HUES6 (cell line): ENCODE measurements at regions not wholly inside any gene's neighbourhood (a gene's known extent, or its start where the extent isn't known, plus 50 kb on each side); places are given as distances from the start of the nearest gene placed in this dataset.
"Not testable (repeated sequence)": the region's sequence is repeated elsewhere in the genome, so short reads cannot be mapped to it uniquely, and the experiment has no call there.

ENCODE experiments used
- H3K27ac ChIP-seq: 2 replicates; pipeline ENCODE4 v1.7.0; 2013; ENCODE audit warnings: low read depth, mild to moderate bottlenecking, low read length, inconsistent platforms
- H3K27me3 ChIP-seq: 2 replicates; pipeline ENCODE4 v1.6.1; 2013; ENCODE audit warnings: low read length; ENCODE audit not compliant: control insufficient read depth, insufficient read depth
- H3K36me3 ChIP-seq: 2 replicates; pipeline ENCODE4 v1.6.1; 2013; ENCODE audit warnings: low read length; ENCODE audit not compliant: control insufficient read depth, insufficient read depth
- H3K4me1 ChIP-seq: 2 replicates; pipeline ENCODE4 v1.6.1; 2013; ENCODE audit warnings: low read length; ENCODE audit not compliant: control insufficient read depth, insufficient read depth
- H3K4me3 ChIP-seq: 2 replicates; pipeline ENCODE4 v1.5.1; 2013; ENCODE audit warnings: low read depth, low read length
- H3K9ac ChIP-seq: one replicate; pipeline ENCODE4 v1.6.1; 2013; ENCODE audit warnings: mild to moderate bottlenecking, low read length
- H3K9me3 ChIP-seq: 2 replicates; pipeline ENCODE4 v1.6.1; 2013; ENCODE audit warnings: low read depth, low read length; ENCODE audit not compliant: control insufficient read depth, insufficient read depth

- Histone ChIP-seq H3K27me3 (no peaks in the 10 kb centered on the region; the same call in 1 of the 2 replicates), H3K36me3 (no peaks in the 10 kb centered on the region), H3K4me3 (no peak overlapping the region), H3K9ac (no peak overlapping the region), H3K27ac (no peak overlapping the region), H3K9me3 (no peaks in the 10 kb centered on the region), H3K4me1 (peaks cover 20% of the 10 kb centered on the region)
Measured at GRCh38 chr17:27944546-27945332, 51.6 kb upstream of the LYRM9 start.

- H3K27ac ChIP-seq, result no peak overlapping the region
- H3K9ac ChIP-seq, result no peak overlapping the region
- no peaks in the 10 kb centered on the region; the same call in 1 of the 2 replicates for H3K27me3 ChIP-seq
- H3K4me3 ChIP-seq, result no peak overlapping the region
- H3K36me3 ChIP-seq, result no peaks in the 10 kb centered on the region
- no peaks in the 10 kb centered on the region for H3K9me3 ChIP-seq
- peaks cover 14% of the 10 kb centered on the region for H3K4me1 ChIP-seq
Measured at GRCh38 chr17:27945333-27945616, 52.1 kb upstream of the LYRM9 start.

- no peak overlapping the region for H3K9ac ChIP-seq
- H3K4me1 ChIP-seq, result peaks cover 10% of the 10 kb centered on the region
- no peaks in the 10 kb centered on the region; the same call in 1 of the 2 replicates for H3K27me3 ChIP-seq
- H3K27ac ChIP-seq, result no peak overlapping the region
- no peaks in the 10 kb centered on the region for H3K36me3 ChIP-seq
- H3K9me3 ChIP-seq, result no peaks in the 10 kb centered on the region
- H3K4me3 ChIP-seq, result no peak overlapping the region
Measured at GRCh38 chr17:27945953-27946352, 52.8 kb upstream of the LYRM9 start.

- H3K36me3 ChIP-seq, result no peaks in the 10 kb centered on the region
- H3K27ac ChIP-seq, result no peak overlapping the region
- no peaks in the 10 kb centered on the region; the same call in 1 of the 2 replicates for H3K27me3 ChIP-seq
- peaks cover 10% of the 10 kb centered on the region for H3K4me1 ChIP-seq
- no peak overlapping the region for H3K9ac ChIP-seq
- H3K9me3 ChIP-seq, result no peaks in the 10 kb centered on the region
- H3K4me3 ChIP-seq, result no peak overlapping the region
Measured at GRCh38 chr17:27946513-27946912, 53.3 kb upstream of the LYRM9 start.

- H3K9me3 ChIP-seq, result no peaks in the 10 kb centered on the region
Measured at GRCh38 chr17:27947005-27947406, 53.8 kb upstream of the LYRM9 start.

GRCh38 chr17:27949304-27949703 lies 56.1 kb upstream of the LYRM9 start:
- no peaks in the 10 kb centered on the region for H3K36me3 ChIP-seq
- H3K27ac ChIP-seq, result no peak overlapping the region
- H3K27me3 ChIP-seq, result no peaks in the 10 kb centered on the region; the same call in 1 of the 2 replicates
- no peak overlapping the region for H3K4me3 ChIP-seq
- H3K9ac ChIP-seq, result no peak overlapping the region
- peaks cover 15% of the 10 kb centered on the region for H3K4me1 ChIP-seq
- H3K9me3 ChIP-seq, result no peaks in the 10 kb centered on the region

More at GRCh38 chr17:27947005-27947406, 53.8 kb upstream of the LYRM9 start:
- H3K4me3 ChIP-seq, result no peak overlapping the region
- no peak overlapping the region for H3K9ac ChIP-seq
- no peaks in the 10 kb centered on the region; the same call in 1 of the 2 replicates for H3K27me3 ChIP-seq
- H3K4me1 ChIP-seq, result peaks cover 10% of the 10 kb centered on the region
- H3K27ac ChIP-seq, result no peak overlapping the region
- no peaks in the 10 kb centered on the region for H3K36me3 ChIP-seq

GRCh38 chr17:27950225-27950624 lies 57.1 kb upstream of the LYRM9 start:
- not testable (repeated sequence) for H3K36me3 ChIP-seq, H3K4me3 ChIP-seq, H3K9ac ChIP-seq, H3K27me3 ChIP-seq, H3K9me3 ChIP-seq, H3K27ac ChIP-seq
- peaks cover 15% of the 10 kb centered on the region for H3K4me1 ChIP-seq

GRCh38 chr17:27950995-27951394 lies 57.8 kb upstream of the LYRM9 start:
- Histone ChIP-seq H3K4me1 (peaks cover 16% of the 10 kb centered on the region), H3K27me3 (no peaks in the 10 kb centered on the region), H3K4me3 (no peak overlapping the region), H3K27ac (no peak overlapping the region), H3K36me3 (no peaks in the 10 kb centered on the region), H3K9me3 (no peaks in the 10 kb centered on the region), H3K9ac (no peak overlapping the region)

- no peak overlapping the region for H3K27ac ChIP-seq
- no peaks in the 10 kb centered on the region for H3K27me3 ChIP-seq
Measured at GRCh38 chr17:27951872-27952271, 58.7 kb upstream of the LYRM9 start.

GRCh38 chr17:27952366-27952765 lies 59.2 kb upstream of the LYRM9 start:
- no peak overlapping the region for H3K9ac ChIP-seq
- no peak overlapping the region for H3K4me3 ChIP-seq
- H3K27ac ChIP-seq, result no peak overlapping the region
- H3K4me1 ChIP-seq, result peaks cover 29% of the 10 kb centered on the region
- no peaks in the 10 kb centered on the region for H3K9me3 ChIP-seq
- H3K36me3 ChIP-seq, result no peaks in the 10 kb centered on the region
- H3K27me3 ChIP-seq, result no peaks in the 10 kb centered on the region

More at GRCh38 chr17:27951872-27952271, 58.7 kb upstream of the LYRM9 start:
- Histone ChIP-seq H3K4me3 (no peak overlapping the region), H3K36me3 (no peaks in the 10 kb centered on the region), H3K9me3 (no peaks in the 10 kb centered on the region), H3K4me1 (peaks cover 24% of the 10 kb centered on the region), H3K9ac (no peak overlapping the region)

GRCh38 chr17:27954548-27955495 lies 61.7 kb upstream of the LYRM9 start:
- H3K27ac ChIP-seq, result no peak overlapping the region
- H3K36me3 ChIP-seq, result no peaks in the 10 kb centered on the region
- H3K9ac ChIP-seq, result no peak overlapping the region
- no peak overlapping the region for H3K4me3 ChIP-seq
- H3K4me1 ChIP-seq, result peaks cover 49% of the 10 kb centered on the region
- H3K9me3 ChIP-seq, result no peaks in the 10 kb centered on the region
- H3K27me3 ChIP-seq, result no peaks in the 10 kb centered on the region
